GM18909 (cell line): ENCODE measurements at regions not wholly inside any gene's neighbourhood (a gene's known extent, or its start where the extent isn't known, plus 50 kb on each side); places are given as distances from the start of the nearest gene placed in this dataset.
A peak's percentile ranks its signal among the peaks of the same experiment; 100 is the strongest.

Source experiments
- ATAC-seq: cut with Tn5 transposase; IDR thresholded peaks from one replicate; pipeline ENCODE4 v1.9.1; 2021; ENCODE audit warnings: mild to moderate bottlenecking; ENCODE audit not compliant: unreplicated experiment, poor library complexity

DNA sequence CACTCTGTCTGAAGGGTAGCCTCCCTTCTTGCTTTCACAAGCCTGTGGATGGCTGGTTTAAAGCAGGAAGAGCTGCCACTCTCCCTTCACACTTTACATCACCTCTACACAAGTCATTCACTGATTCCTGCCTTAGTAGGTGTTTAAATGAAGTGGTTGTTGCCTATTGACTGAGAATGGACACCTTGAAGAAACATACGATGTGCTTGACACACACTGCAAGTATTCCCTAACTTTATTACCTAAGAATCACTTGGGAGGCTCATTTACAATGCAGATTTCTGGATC, 230.5 kb downstream of the PIK3R1 start:
- ATAC-seq, result no peak

DNA sequence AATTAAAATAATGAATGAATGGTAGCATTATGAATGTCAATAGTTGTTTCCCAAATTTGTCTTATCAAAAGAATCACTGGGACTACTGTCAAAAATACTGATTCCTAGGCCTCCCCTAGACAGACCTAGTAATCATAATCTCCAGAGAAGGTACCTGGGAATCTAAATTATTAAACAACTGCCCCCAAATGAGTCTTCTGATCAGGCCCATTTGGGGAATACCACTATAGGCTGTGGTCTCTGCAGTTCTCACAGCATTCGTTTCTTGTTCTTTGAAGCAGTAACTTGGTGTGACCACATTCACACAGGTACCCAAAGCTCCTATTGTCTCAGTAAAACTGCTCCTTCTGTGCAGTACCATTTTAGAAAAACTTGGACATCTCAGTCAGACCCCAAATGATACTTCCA, 230.9 kb downstream of the PIK3R1 start:
- ATAC-seq, result peak; percentile 84

DNA sequence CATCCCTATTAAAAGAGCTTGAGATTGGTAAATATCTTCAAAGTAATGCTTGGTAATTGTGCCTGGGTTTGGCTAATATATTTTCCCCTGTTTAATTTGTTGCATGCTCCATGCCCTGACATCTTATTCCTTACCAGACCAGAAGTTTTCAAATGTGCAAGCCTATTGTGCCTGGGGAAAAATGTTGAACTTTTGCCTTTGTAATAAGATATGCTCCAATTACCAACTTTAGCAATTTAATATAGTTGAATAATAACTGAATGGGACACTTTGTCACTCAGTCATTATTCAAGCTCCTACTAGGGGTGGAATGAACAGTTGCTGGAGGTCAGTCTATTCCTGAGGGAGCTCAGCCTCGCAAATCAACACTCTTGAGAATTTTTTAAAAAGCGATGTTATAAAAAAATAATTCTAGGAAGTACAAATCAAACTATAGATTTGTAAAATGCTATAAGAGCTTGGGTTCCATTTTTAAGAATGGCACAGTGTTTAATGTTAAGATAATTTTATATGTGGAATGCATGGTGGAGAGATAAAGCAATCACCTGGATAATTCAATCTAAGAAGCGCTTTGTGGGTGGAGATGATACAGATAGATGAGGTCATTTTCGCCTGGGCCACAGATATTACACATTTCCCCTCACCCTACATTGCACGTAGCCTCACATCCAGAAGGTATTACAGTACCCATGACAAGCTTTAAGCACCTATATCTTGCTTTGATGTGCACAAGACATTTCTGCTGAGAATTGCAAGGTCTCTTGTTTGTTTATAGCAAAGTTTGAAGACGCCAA, 231.8 kb downstream of the PIK3R1 start:
- ATAC-seq, result no peak

DNA sequence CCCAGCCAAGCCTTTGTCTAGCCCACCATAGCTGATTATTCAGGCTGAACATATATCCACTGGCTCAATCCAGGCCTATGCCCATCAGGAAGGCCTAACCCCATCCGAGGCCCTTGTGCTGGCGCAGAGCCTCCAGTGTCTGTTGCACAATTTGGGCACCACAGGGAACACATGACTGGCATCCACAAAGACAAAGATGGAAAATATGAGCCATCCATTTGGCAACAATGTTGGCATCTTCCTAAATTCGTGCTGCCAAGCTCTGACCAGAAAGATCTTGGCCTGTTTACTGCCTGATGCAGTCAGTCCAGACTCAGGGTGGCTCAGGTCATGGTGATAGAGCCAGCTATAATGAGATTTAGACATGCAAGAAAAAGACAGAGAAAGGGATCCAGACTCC, 233.8 kb downstream of the PIK3R1 start:
- no peak for ATAC-seq

DNA sequence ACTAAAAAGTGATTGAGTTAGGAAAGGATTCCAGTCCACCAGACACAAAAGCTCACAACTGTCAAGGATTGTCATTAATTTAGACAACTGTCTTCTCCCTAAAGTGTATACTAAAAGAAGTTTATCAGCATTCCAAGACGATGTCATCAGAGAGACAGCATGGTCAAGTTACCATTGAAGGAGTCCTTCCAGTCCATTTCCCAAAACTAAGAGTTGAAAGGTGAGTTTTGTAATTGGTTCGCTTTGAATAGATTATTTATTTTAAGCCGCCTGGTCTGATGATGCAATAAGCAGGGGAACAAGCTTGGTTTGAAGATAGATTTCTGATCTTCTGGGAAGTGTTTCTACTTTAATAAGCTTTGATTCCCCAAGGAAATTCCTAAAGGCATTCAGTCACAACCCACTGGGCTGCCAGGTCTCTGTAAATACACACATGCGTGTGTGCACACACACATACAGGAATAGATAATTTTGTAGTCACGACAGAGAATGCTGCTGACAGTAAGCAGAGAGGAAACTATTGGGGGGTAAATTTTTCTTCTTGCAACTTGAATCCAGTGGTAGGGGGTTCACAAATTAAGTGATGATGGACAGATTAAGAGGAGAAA, 234.8 kb downstream of the PIK3R1 start:
- ATAC-seq, result no peak

DNA sequence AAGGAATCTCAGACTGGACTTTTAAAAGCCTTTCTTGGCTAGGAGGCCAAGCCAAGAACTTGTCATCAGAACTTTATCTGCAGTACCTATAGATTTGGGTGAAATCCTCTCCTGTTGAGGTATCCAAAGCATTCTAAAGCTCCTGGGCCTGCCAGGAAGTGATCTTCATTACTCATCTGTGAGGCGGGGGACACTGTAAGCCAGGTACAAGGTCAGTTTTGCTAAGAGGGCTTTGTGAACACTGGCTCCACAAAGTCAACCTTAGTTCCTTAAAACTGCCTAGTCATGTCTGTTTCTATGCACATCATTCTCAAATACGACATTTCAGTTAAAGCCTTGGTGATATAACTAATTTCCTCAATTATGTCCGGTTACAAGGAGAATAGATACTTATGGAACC, 236.7 kb downstream of the PIK3R1 start:
- no peak for ATAC-seq

DNA sequence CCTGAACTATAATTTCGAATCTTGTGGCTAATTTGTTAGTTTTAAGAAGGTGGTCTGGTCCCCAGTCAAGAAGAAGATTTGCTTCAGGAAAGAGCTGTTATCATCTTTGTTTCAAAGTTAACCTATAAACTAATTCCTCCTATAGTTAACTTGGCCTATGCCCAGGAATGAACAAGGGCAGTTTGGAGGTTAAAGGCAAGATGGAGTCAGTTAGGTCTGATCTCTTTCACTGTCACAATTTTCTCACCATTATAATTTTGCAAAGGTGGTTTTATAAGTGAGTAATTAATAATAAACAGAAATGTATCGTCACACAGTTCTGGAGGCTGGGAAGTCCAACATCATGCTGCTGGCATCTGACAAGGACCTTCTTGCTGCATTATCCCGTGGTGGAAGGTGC, 238.6 kb downstream of the PIK3R1 start:
- no peak for ATAC-seq

DNA sequence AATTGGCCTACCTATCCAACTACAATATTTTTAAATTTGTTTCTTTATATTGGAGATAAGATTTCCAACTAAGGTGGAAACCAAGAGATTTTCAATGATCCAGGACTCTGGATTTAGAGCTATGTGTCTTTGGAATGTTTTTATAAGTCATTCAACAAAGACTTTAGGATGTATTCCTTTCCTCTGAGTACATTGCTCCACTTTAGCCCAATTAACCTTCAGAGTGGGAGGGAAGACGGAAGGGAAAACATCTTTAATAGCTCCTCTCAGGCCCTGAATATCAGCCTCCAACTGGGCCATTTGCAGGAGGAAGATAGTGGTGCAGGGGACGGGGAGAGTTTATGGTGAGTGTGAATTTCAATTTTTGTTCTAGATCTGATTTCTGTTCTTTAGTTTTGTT, 239.2 kb downstream of the PIK3R1 start:
- ATAC-seq, result no peak

DNA sequence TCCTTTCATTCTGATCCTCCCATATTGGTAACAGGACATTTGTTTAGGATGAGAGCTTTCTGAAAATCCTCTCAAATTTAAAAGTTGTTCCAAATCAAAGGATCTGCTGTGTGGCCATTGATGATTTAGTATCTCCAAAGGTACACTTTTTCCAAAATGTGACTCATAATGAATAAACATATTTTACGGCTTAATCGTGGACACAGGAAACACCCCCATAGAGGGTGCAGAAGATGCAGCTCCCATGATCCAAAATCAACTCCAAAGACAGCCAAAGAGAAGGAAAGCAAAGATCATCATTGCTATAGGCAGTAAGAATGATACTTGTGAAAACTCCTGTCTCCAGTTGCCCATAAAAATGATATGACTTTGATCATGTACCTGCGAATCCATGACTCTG, 239.7 kb downstream of the PIK3R1 start:
- ATAC-seq, result no peak

DNA sequence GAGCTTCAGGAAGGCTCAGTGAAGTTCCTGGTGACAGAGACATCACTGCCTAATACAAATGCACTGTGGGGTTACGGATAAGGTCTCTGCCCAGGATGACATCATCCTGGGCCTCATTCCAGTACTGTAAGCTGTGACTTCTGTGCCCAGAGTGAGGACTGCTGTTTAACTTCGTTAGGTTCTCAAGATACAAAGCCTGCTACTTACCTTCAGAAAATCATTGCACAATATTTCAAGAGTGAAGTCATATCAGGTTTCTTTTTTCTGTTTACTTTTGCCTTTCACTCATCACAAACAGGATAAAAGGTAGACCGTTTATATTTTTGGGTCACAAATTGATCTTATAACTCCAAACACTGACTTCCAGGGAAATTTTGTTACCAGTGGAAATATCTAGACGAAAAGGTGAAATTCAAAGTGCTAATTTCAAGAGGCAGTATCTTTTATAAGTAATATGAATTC, 241.2 kb downstream of the PIK3R1 start:
- no peak for ATAC-seq

DNA sequence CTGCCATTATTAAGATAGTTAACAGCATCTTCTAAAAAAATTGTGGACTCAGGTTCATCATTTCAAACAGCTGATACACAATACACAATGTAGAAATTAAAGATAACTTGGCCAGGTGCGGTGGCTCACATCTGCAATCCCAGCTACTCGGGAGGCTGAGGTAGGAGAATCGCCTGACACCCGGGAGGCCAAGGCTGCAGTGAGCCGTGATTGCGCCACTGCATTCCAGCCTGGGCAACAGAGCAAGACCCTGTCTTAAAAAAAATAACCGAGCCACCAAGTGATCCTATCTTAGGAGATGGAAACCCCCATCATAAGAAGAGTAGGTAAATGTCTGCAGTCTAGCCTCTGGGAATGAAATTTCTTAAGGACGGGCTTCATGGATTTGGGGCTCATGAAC, 241.7 kb downstream of the PIK3R1 start:
- no peak for ATAC-seq

DNA sequence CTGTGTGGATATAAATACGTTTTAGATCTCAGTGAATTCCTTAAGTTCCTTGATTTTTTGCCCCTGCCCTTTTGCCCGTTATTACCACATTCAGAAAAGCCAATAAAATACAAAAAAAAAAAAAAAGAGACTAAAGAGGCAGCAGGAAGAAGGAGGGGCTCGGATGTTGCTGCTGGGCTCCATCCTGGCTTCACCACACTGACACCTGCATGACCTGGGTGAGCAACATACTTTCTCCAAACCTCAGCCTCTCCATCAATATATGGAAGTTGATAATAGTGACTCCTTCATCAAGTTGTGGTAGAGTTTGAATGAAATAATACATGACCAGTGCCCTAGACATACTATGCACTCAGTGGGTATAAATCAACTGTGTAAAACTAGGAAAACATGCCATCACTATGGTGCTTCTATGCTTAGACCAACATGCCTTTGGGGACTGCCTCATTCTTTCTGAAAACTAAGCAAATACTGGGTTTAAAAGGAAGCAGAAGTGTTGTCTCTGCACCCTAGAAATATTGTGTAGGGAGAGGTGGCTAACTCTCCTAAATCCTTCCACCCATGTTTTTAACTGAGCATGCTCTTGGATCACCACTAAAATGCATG, 243.0 kb downstream of the PIK3R1 start:
- ATAC-seq, result no peak

DNA sequence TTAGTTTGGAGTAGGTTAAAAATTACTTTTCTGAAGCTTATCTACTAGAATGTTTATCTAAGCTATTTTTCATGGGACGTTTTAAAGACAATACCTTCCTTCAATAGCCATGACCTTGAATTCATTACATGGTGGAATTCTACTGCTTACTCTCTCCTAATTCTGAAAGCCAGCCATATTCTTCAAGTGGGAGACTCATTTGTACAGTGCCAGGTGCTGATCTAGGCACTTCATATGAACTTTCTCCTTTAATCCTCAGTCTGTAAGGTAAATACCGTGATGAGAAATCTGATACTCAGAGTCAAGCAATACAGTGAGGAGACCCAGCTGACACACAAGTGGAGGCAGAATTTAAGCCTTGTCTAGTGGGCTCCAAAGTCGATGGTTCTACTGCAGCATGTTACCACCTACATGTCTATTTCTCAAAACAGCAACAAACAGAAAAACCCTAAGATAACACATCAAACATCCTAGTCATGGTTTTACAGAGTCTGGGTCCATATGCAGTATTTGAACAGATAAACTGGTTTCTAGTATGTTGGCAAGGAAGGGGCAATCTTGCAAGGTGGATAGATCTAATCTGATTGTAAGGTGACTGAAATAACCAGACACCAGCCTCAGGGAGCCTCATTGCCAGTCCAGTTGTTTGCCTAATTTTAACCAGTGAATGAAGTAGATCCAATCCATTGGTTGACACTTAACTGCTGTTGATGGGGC, 243.7 kb downstream of the PIK3R1 start:
- no peak for ATAC-seq

DNA sequence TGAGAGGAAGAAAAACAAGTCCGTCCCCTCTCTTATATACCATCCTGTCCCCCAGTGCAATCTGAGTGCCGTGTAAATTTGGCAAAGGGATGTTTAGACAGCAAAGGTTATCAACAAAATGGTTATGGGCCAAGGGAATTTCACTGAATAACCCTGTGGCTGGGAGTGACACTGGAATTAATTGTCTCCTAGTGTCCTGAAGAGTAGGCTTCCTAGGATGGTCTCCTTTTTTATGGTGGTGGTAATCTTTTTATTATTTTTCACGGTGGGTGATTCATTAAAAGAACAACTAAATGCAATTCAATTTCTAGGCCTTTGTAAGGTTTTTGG, 244.2 kb downstream of the PIK3R1 start:
- no peak for ATAC-seq

DNA sequence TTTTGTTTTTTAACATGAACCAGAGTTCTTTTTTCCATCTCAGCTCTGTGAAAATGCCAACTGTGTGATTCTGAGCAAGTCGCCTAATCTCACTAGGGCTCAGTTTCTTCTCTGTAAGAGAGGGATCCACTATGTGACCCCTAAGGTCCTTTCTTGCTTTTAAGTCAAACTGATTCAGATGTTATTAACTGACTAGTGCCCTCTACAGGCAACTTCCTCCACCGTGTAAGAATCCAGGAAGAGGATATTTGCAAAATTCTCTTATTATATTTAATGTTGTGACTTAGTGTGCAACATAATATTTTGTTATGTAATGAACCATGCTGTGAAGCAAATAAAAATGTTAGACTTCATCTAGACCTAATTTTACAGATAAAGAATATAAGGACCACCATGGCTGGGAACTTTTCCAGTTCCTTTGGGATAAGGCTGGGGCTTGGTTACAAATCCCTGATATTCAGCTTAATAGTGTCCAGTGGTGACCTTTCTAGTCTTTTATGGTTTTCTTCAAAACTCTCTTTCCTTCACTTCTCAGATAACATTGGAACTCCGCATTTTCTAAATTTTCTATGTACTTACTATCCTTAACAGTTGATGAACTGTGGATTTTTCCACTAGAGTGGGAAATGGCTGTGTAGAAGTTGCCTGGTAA, 244.7 kb downstream of the PIK3R1 start:
- peak; percentile 65 for ATAC-seq

DNA sequence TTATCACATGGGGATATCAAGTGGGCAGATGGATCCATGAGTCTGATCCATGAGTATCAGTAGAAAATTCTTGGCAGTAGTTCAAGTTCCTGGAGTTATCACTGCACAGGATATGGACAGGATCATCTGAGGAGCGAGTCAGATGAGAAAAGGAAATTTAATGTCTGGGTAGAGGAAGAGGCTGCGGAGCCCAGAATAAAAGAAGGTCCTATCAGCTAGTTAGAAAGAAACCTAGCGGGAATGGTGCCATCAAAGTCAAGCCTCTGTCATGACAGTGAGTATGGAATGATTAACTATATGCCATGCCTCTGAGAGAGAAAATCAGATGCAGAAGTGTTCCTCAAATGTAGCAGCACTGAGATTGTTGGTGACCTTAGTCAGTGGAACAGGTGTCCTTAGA, 248.1 kb downstream of the PIK3R1 start:
- ATAC-seq, result no peak

DNA sequence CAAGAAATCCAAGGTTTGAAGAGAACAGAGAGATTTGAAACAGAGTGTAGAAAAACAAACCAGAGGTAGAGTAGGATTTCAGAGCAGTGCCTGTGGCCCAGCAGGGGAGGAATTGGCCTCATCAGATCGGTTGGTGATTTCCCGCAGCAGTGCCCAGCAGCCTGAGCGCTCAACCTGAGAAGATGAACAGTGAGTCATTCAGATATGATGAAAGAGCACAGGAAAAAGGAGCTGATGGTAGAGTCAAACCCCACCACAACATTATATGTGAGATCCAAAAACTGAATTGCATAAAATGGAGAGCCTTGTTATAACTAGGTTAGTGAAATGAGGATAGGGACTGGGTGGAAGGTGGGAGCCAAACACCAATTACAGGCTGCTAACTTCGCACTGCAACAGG, 248.9 kb downstream of the PIK3R1 start:
- ATAC-seq, result peak; percentile 44

DNA sequence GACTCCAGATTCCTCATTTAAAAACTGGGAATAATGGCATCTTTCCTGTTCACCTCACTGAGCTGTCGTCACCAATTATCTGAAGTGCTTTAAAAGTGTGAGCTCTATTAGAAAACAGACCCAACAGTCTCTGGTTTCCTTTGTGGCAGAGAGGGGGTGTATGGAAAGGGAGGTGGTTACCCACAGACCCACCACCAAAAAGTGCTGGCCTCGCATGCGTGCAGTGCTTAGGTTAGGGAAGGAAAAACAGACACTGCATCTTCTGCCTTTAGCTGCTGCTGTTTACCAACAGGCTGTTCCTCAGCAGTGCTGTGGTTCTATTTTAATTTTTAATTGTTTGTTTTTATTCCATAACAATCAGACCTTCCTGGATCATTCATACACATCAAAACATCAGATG, 249.6 kb downstream of the PIK3R1 start:
- ATAC-seq, result no peak

DNA sequence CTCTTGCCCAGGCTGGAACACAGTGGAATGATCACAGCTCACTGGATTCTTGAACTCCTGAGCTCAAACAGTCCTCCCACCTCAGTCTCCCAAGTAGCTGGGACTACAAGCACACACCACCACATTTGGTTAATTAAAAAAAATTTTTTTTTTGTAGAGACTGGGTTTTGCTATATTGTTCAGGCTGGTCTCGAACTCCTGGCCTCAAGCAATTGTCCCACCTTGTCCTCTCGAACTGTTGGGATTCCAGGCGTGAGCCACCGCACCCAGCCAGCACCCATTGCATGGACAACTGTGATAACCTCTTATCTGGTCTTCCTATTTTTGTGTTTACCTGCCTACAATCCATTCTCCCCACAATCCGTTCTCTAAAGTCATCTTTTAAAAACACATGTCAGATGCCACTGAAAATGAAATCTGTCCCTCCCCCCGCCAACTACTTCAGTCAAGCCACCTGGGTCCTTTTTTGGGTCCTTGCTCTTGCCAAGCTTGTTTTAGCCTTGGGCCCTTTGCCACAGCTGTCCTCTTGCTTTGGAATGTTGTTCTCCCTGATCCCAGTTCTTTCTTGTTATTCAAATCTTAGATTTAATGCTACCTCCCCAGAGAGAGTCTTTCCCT, 250.5 kb downstream of the PIK3R1 start:
- ATAC-seq, result no peak

DNA sequence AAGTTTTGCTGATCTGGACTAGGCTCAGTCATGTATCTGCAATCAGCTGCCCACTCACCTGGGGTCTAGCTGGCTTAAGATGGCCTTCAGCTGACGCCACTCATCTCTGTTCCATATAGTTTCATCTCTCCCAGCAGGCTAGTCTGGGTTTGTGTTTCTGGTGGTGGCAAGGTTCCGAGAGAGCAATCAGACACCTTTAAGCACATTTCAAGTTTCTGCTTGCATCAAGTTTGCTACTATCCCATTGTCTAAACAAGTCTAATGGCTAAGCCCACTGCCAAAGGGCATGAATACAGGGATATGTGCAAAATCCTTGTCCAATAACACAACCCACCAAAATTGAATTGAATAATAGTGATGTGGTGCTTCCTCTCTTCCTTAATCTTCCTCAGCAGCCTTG, 251.7 kb downstream of the PIK3R1 start:
- ATAC-seq, result no peak

DNA sequence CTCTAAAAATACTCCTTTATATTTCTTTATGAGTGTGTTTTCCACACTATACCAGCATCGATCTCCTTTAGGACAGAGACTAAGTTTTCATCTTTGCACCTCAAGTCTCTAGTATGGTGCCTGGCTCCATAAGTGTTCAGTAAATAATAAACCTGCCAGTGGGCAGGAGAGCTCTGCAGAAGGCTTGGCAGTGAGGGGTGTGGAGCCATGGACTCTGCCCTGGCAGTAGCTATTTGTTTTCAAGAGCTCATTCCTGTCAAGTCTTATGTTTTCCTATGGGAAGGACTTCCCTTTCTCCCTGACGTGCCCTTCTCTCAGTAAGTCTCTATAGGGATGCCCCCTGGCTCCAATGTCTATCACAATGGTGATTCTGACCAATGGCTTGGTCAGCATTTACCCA, 252.2 kb downstream of the PIK3R1 start:
- ATAC-seq, result no peak
